Activated gamma-delta T cell treated with Interleukin-2 at 50 U/mL for 16 hours (primary cell): ENCODE measurements at regions not wholly inside any gene's neighbourhood (a gene's known extent, or its start where the extent isn't known, plus 50 kb on each side); places are given as distances from the start of the nearest gene placed in this dataset.
A peak's percentile ranks its signal among the peaks of the same experiment; 100 is the strongest.
"Not testable (repeated sequence)": the region's sequence is repeated elsewhere in the genome, so short reads cannot be mapped to it uniquely, and the experiment has no call there.

Experiments
- DNase-seq: peaks from one replicate; pipeline ENCODE4 v3.0.0-alpha.2; 2020

DNA sequence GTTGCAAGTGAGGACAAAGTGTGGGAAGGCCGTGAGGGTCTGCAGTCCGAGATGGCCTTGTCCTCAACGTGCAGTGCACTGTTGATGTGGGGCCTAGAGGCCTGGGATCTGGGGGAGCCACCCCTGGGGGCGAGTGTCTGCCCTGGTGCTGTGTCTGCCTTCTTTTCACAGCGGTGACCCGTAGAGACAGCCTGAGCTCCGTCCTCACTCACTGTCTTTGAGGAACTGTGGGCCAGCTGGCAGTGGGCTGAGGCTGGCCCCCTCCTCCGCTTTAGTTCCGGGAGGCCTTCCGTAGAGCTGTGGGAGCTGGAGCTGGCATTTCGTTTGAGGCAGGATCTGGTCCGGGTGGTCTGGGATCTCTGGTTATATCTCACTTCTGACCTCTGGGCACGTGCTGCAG, 1370.6 kb downstream of the CDH12 start:
- not testable (repeated sequence) for DNase-seq

DNA sequence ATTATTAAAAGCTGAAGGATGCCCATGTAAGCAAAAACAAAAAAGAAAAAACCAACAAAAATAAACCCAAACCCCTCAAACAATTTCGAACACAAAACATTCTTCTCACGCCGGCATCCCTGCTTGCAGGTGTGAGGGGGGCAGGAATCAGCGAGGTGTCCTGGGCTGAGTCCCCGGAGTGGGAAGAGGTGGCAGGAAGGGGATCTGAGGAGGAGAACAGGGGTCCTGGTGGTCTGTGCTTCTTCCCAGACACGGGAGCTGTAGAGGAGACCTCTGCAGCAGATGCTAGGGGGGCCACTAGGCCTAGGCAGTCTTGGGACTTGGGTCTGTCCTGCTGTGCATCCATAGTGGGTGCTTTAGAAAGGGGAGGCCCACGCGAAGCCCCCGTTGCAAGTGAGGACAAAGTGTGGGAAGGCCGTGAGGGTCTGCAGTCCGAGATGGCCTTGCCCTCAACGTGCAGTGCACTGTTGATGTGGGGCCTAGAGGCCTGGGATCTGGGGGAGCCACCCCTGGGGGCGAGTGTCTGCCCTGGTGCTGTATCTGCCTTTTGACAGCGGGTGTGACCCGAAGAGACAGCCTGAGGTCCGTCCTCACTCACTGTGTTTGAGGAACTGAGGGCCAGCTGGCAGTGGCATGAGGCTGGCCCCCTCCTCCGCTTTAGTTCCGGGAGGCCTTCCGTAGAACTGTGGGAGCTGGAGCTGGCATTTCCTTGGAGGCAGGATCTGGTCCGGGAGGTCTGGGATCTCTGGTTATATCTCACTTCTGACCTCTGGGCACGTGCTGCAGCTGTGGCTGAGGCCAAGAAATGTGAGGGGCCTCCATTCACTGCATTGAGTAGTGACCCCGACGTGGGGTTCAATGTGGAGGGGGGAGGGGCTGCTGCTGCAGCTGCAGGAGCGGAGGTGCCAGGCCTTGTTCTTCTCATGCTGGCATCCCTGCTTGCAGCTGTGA, 1371.5 kb downstream of the CDH12 start:
- peak; percentile 13 for DNase-seq

DNA sequence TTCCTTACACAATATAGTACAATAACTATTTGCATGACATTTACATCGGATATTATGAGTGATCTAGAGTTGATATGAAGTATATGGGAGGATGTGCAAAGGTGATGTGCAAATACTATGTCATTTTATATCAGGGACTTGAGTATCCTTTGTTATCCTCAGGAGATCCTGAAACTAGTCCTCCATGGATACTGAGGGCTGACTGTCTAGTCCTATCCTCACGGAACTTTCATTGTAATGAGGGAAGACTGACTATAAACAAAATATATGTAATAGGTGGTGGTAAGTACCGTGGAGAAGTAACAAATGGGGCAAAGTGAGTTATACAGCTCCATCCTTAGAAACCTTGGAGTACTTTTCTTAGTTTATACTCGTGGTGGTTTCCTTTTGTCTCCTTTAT, 1373.1 kb downstream of the CDH12 start:
- DNase-seq: not testable (repeated sequence)

DNA sequence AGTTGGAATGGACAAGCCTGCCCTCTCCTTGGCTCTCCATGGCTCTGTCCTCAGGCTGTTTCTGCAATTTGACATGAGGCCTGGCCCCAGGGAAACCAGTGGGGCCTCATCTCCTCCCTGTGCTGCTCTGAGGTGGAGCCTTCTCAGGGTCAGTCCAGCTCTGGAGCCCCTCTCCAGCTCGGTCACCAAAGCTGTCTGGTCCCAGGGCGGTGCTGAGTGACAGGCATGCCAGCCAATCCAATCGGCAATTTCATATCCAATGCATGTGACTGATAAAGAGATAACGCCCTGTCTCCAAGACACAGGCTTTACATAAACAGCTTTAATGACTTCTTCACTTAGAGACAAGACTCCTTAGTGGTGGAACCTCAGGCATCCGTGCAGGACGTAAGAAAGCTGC, 1379.2 kb downstream of the CDH12 start:
- DNase-seq: not testable (repeated sequence)

GRCh38 chr5:21473436-21473835, 1379.7 kb downstream of the CDH12 start:
- DNase-seq: not testable (repeated sequence)

- DNase-seq: not testable (repeated sequence)
Measured at GRCh38 chr5:21471691-21472090, 1381.5 kb downstream of the CDH12 start.

GRCh38 chr5:21469523-21470101, 1383.5 kb downstream of the CDH12 start:
- DNase-seq: not testable (repeated sequence)

GRCh38 chr5:21467544-21467943, 1385.6 kb downstream of the CDH12 start:
- DNase-seq: not testable (repeated sequence)

DNA sequence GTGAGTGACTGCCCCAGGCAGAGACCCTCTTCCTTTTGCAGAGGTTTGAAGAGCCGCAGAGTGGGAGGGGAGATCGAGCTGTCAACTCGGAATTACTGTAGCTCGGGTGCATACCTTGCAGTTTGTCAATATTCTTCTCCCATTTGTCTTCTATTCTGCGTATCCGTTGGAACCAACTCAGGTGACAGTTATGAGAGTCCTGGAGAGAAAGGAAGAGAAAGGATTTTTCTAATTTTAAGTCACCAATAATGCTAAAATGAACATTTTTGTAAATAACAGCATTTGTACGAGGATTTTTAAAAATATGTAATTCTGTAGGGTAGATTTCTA, 1393.4 kb downstream of the CDH12 start:
- DNase-seq: not testable (repeated sequence)

GRCh38 chr5:21452449-21452848, 1400.7 kb downstream of the CDH12 start:
- DNase-seq: no peak

DNA sequence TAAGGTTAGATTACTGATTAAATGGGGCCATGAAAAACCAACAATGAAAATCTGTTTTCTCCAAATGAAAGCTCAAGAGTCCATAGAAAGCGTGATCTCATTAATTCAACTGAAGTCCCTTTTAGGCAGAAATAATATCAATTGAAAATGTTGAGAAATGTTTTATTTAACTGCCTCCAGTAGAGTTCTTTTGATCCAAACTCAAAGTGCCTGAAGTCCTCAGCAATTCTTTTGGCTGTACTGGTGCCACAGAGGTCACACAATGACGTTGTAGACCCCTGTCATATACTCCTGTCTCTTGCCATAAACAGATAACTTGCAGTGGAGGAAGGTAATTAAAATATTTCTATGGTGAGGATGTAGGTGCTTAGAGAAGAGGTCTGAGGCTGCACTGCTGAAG, 1420.5 kb downstream of the CDH12 start:
- DNase-seq: no peak

DNA sequence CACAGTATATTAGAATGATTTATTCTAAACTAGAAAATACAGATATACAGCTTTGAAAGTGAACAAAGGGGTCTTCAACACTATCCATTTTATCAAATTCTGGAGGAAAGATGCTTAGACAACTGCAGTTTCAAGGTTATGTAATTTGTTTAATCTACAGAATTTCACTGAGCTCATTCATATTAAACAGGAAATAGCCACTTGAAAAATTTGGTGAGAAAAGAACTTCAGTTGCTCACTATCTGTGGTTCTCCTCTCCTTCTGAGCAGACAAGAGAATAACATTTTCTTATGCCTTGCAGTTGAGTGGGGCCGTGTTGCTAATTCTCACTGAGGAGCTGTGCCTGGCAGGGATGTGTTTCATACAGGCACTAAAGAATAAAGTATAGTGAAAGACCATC, 1428.2 kb downstream of the CDH12 start:
- no peak for DNase-seq

GRCh38 chr5:21419383-21419782, 1431.4 kb upstream of the CDH18 start:
- no peak for DNase-seq

GRCh38 chr5:21402089-21402488, 1414.1 kb upstream of the CDH18 start:
- not testable (repeated sequence) for DNase-seq

- no peak for DNase-seq
Measured at GRCh38 chr5:21398511-21398910, 1410.5 kb upstream of the CDH18 start.

DNA sequence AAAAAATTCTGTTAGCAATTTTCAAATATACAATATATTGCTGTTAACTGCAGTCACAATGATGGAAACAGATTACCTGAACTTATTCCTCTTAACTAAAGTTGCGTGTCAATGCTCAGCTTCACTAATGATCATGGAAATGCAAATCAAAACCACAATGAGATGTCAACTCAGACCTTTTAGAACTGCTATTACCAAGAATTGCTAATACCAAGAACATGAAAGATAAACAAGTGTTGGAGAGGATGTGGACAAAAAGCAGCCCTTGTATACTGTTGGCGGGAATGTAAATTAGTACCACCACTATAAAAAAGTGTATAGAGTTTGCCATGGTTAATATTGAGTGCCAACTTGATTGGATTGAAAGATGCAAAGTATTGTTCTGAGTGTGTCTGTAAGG, 1409.7 kb upstream of the CDH18 start:
- no peak for DNase-seq

GRCh38 chr5:21391506-21391905, 1403.5 kb upstream of the CDH18 start:
- no peak for DNase-seq

GRCh38 chr5:21360754-21361153, 1372.8 kb upstream of the CDH18 start:
- DNase-seq: not testable (repeated sequence)

DNA sequence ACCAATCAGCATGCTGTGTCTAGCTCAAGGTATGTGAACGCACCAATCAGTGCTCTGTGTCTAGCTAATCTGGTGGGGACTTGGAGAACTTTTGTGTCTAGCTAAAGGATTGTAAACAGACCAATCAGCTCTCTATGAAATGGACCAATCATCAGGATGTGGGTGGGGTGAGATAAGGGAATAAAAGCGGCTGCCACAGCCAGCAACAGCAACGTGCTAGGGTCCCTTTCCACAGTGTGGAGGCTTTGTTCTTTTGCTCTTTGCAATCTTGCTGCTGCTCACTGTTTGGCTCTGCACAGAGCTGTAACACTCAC, 1353.9 kb upstream of the CDH18 start:
- not testable (repeated sequence) for DNase-seq

DNA sequence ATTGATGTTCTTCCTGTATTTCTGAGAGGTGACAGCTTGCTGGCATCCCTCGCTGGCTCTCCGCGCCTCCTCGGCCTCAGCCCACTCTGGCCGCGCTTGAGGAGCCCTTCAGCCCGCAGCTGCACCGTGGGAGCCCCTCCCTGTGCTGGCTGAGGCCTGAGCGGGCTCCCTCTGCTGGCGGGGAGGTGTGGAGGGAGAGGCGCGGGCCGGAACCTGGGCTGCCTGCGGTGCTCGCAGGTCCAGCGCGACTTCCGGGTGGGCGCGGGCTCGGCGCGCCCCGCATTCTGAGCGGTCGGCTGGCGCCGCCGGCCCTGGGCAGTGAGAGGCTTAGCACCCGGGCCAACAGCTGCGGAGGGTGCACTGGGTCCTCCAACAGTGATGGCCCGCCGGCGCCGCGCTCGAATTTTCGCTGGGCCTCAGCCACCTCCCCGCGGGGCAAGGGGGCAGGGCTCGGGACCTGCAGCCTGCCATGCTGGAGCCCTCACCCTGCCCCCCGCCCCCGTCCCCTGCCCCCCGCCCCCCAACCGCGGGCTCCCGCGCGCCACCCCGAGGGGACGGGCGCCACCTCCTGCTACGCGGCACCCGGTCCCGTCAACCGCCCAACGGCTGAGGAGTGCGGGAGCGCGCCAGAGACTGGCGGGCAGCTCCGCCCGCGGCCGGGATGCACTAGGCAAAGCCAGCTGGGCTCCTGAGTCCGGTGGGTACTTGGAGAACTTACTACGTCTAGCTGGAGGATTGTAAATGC, 1353.4 kb upstream of the CDH18 start:
- DNase-seq: not testable (repeated sequence)

DNA sequence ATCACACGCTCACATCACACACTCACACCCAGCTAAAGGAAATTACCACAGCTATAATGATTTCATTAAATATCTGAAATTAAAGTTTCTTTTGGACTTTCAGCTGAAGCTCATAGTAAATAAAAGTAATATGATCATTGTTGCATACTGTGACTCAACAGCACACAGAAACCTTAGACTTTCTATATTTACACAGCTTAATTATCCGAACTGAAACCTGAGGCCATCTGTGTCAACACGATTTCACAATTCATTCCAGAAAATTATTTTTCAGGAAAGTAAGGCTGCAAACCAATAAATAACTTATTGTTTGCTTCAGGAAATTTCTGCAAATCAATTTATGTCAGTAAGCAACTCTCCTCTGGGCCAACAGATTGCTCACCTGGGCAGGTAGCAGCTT, 1352.2 kb upstream of the CDH18 start:
- DNase-seq: not testable (repeated sequence)

DNA sequence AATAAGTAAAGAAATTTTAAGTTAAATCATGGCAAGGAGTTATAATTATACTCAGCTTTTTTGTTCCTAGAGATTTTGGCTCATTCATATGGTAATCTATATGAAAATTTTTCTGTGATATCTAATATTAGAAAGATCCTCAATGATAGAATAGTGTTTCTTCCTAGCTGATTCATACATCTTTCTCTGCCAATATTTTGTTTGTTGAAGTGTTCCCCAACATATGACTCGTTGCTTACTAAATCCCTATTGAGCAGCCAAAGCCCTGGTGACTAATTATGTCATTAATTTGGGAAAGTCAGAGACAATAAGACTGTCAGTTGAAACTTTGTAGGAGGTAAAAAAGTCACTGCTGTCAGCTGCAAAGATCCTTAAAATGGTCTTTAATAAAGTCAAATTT, 1348.5 kb upstream of the CDH18 start:
- not testable (repeated sequence) for DNase-seq

DNA sequence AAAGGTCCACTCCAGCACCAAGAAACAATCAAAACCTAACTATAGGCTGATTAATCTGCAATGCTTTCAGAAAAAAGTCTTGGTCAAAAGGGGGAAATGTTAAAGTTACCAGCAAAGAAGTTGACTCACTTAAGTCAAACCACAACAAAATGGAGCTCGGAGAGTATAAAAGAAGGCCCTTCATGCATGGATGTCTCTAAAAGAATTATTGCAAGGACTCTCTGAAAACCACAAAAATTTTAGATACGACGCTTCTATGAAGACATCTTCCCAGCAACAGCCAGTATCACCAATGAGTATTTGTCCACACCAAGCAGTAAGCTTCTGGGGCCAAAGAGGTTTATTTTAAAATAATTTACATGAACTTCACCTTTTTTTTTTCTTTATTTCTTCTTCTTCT, 1327.4 kb upstream of the CDH18 start:
- not testable (repeated sequence) for DNase-seq

- not testable (repeated sequence) for DNase-seq
Measured at GRCh38 chr5:21301205-21301604, 1313.2 kb upstream of the CDH18 start.
